GM18508 (cell line): ENCODE measurements at regions not wholly inside any gene's neighbourhood (a gene's known extent, or its start where the extent isn't known, plus 50 kb on each side); places are given as distances from the start of the nearest gene placed in this dataset.

Experiments used
- ATAC-seq: cut with Tn5 transposase; IDR thresholded peaks from one replicate; pipeline ENCODE4 v1.9.1; 2021; ENCODE audit warnings: moderate number of reproducible peaks; ENCODE audit not compliant: insufficient read depth, unreplicated experiment

- no peak for ATAC-seq
Measured at GRCh38 chr16:79928142-79928873, 327.8 kb upstream of the MAF start.

- ATAC-seq = no peak
Measured at GRCh38 chr16:79926451-79927205, 326.1 kb upstream of the MAF start.

- ATAC-seq = no peak
Measured at GRCh38 chr16:79923431-79923830, 322.9 kb upstream of the MAF start.

GRCh38 chr16:79920685-79921084 lies 320.1 kb upstream of the MAF start:
- no peak for ATAC-seq

DNA sequence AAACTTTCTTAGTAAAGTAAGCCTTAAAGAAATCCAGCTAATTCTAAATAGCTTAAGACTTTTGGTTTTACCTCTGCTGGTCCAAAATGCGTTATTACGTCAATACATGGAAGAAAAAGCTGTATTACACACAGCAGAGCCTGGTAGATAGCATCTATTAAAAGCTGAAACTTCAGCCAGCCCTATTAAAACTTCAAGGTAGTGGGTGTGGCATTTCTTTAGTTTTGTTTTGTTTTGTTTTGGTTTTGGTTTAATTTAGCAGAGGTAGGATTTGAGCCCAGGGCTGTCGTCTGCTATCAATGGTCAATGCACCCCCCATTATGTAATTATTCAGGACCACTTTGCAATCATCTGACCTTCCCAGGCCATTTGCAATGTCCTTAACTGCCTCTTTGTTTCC lies 318.4 kb upstream of the MAF start:
- no peak for ATAC-seq

DNA sequence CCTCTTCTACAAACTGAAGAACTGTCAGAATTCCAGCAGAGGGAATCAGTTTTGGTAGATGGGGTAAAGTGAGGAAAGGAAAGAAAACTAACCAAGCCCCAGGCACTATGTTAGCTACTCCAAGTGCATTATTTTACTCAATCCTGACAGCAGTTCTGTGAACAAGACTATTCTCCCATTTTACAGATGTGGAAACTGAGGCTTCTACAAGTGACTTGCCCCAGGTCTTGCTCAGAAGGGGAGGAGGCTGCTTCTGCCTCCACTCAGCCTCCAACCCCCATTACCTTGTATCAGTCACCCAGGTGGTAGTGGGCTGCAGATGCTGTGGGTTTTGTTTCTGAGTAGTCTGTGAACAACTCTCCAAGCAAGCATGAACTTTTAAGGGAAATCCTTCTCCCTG lies 315.2 kb upstream of the MAF start:
- no peak for ATAC-seq

GRCh38 chr16:79914961-79915720 lies 314.6 kb upstream of the MAF start:
- ATAC-seq = no peak

DNA sequence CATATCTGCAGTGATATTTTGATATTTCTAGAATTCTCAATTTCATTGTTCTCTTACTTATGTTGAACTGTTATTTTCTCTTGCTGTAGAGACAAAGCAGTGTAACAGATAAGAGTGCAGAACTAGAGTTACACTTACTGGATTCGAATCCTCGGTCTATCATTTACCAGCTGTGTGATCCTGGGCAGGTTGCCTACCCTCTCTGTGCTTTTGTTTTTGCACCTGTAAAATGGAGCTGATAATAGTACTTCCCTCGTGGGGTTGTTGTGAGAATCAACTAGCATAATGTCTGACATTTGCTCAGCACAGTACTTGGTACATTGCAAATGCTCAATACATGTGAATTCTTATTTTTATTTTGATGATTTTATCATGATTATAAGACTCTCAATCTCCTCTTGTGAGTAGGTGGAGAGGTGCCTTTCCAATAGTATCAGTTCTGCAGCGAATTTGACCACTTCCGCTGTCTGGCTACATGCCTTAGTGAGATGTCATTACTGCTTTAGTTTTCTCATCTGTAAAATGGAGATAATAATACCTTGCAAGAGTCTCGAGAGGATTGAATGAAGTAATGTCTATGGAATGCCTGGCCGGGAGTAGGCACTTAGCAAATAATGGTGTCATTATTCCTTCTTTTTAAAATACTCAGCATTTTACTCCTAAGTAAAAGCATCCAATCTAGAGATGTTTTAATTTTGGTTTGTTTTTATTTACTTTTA lies 312.2 kb upstream of the MAF start:
- no peak for ATAC-seq

GRCh38 chr16:79911660-79912059 lies 311.1 kb upstream of the MAF start:
- no peak for ATAC-seq

- ATAC-seq = no peak
Measured at GRCh38 chr16:79909571-79909970, 309.0 kb upstream of the MAF start.

DNA sequence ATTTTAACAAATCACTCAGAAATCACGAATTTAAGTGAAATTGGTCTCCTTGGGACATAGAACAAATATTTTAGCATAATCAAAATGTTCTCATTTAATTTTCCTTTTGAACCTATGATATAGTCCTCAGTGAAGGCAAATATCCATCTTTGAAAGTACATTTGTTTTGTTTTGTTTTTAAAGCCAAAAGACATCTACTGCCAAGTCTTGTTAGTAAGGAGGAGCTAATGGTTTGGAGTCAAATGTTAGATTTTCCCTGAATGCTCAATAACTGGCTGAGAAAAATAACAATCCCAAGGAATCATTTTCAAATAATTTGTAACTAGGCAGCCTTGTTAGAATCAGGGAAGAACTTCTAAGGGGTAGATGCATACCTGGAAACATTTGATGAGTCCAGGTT lies 302.9 kb upstream of the MAF start:
- ATAC-seq = no peak

GRCh38 chr16:79902351-79902750 lies 301.8 kb upstream of the MAF start:
- no peak for ATAC-seq

- ATAC-seq = no peak
Measured at GRCh38 chr16:79901522-79901921, 301.0 kb upstream of the MAF start.

GRCh38 chr16:79899716-79900115 lies 299.2 kb upstream of the MAF start:
- ATAC-seq = no peak

GRCh38 chr16:79899316-79899715 lies 298.8 kb upstream of the MAF start:
- ATAC-seq = no peak

DNA sequence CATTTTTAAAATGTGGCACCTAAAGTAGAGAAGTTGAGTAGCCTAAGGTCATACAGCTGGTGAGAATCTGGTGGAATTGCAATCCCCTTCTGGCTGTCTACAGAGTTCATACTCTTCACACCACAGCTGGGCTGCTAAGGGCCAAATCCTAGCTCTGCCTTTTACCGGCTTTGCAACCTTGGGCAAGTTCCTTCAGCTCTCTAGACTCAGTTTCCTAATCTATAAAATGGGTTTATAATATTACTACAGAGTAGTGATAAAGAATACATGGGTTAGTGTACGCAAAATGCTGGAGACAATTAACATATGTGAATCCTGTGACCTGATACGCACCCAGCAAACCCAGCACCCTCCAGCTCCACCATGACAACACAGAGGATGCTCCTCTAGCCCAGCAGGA lies 298.2 kb upstream of the MAF start:
- ATAC-seq = no peak

GRCh38 chr16:79897453-79898146 lies 297.1 kb upstream of the MAF start:
- ATAC-seq = no peak

DNA sequence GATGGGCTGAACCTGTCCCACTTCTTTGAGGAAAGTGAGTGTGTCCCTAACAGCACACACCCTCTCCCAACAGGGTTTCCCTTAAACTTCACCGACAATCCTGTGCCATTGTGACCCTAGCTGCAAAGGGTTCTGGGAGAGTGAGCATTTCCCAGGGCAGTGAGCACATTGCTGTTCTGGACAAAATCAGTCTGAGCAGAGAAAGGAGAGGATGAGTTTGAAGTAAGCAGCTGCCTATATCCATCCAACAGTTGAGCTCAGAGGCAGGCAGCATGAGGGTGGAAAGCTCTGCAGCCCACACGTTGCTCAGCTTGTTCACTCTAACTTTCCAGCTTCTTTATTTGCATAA lies 296.5 kb upstream of the MAF start:
- ATAC-seq = no peak

GRCh38 chr16:79895917-79896203 lies 295.3 kb upstream of the MAF start:
- ATAC-seq = no peak
